Body of pancreas (tissue), 4 donors: ENCODE measurements at regions not wholly inside any gene's neighbourhood (a gene's known extent, or its start where the extent isn't known, plus 50 kb on each side); places are given as distances from the start of the nearest gene placed in this dataset.
"Not testable (repeated sequence)": the region's sequence is repeated elsewhere in the genome, so short reads cannot be mapped to it uniquely, and the experiment has no call there.

ENCODE experiments used
- ATAC-seq: fragments of 150-250 bp; one replicate; pipeline ENCODE4 v1.9.1; 2016
- DNase-seq, 4 donors: peaks; one replicate each; pipeline ENCODE4 v3.0.0-alpha.2; 2019
- H3K27ac ChIP-seq, 4 donors: fragments of 200-600 bp; sonication (generic); 1 replicate in 3 of 4; 2 replicates in 1 of 4; pipeline versions ENCODE4 v1.5.1 to v1.6.1; 2016 to 2019; ENCODE audit warnings: mild to moderate bottlenecking in 1 of 4, mixed read lengths in 1 of 4, moderate library complexity in 1 of 4
- H3K27me3 ChIP-seq, 2 donors: fragments of 200-600 bp; sonication (generic); one replicate each; pipeline ENCODE4 v1.6.0; 2016; ENCODE audit warnings: mild to moderate bottlenecking in 1 of 2
- H3K36me3 ChIP-seq, 2 donors: fragments of 200-600 bp; sonication (generic); replicated peaks in 1 of 2; 2 replicates each; pipeline ENCODE4 v1.5.1; 2016; ENCODE audit warnings: low read depth in 2 of 2; ENCODE audit not compliant: insufficient read depth in 1 of 2
- H3K4me1 ChIP-seq: fragments of 200-600 bp; sonication (generic); one replicate; pipeline ENCODE4 v1.6.0; 2016
- H3K4me3 ChIP-seq, 2 donors: fragments of 200-600 bp; sonication (generic); 1 replicate in 1 of 2; 2 replicates in 1 of 2; pipeline ENCODE4 v1.5.1; 2016 to 2019
- H3K9me3 ChIP-seq, 3 donors: fragments of 200-600 bp; sonication (generic); 1 replicate in 2 of 3; 2 replicates in 1 of 3; pipeline ENCODE4 v1.5.1; 2016
- CTCF ChIP-seq, 7 experiments: fragments of 450-650 bp in 4 of 7; fragments of 200-600 bp in 3 of 7; sonication (generic) in 3 of 7; IDR thresholded peaks; one replicate each; pipeline ENCODE4 v1.5.1; 2016 to 2019; ENCODE audit warnings: antibody characterized with exemption in 7 of 7
- POLR2A ChIP-seq, 3 donors: fragments of 450-650 bp; IDR thresholded peaks; one replicate each; pipeline ENCODE4 v1.6.1; 2016; ENCODE audit warnings: antibody characterized with exemption in 3 of 3, mild to moderate bottlenecking in 2 of 3
- WGBS, 2 donors: methylation state at CpG; one replicate each; pipeline ENCODE4 v1.1.5; 2017; 5-methylcytosine and 5-hydroxymethylcytosine counted together
- intact Hi-C: fragments of 100-400 bp; cut with DNase I; formaldehyde crosslinking; loops from one replicate; pipeline ENCODE4 v1.15.1; 2023

DNA sequence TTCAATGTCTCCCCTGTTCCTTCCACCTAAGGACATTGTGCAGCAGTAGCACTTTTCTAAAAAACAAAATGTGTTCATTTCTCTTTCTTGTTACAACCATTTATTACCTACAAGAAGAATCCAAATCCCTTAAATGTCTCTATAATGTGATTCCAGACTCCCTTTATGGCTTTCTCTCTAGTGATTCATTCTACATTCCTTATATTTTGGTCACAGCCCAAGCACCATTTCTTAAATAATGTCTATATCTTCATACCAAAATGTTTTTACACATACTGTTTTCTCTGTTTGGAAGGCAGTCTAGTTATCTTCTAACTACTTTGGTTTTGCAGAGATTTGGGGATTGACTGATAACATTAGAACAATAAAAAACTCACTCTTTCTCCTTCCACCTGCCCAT, 1037.3 kb upstream of the FLRT2 start:
- DNase-seq (no peak), ATAC-seq (no peak)
- intact Hi-C loops = no loop called here
- no peaks in the 10 kb centered on the region for H3K27me3 ChIP-seq
- no peak overlapping the region for H3K27ac ChIP-seq
- TF ChIP-seq CTCF (IDR thresholded peaks at IDR 0.05) (no peak), POLR2A (IDR thresholded peaks at IDR 0.05) (no peak)
- H3K4me3 ChIP-seq = no peak overlapping the region
- H3K9me3 ChIP-seq = no peaks in the 10 kb centered on the region
- H3K36me3 ChIP-seq = no peaks in the 10 kb centered on the region
- no peaks in the 10 kb centered on the region for H3K4me1 ChIP-seq

- Histone ChIP-seq H3K27me3 (no peaks in the 10 kb centered on the region), H3K9me3 (no peaks in the 10 kb centered on the region), H3K4me1 (no peaks in the 10 kb centered on the region), H3K27ac (no peak overlapping the region), H3K4me3 (no peak overlapping the region), H3K36me3 (no peaks in the 10 kb centered on the region)
- 67 to 74% methylated on average over 4 of the region's 4 CpGs for WGBS, 2 donors
- TF ChIP-seq POLR2A (IDR thresholded peaks at IDR 0.05) = no peak
- TF ChIP-seq CTCF (IDR thresholded peaks at IDR 0.05) = peak in 3 of 7 experiments; percentile 14 to 34 (median 22)
- peak in 1 of 4 donors; percentile 18 for DNase-seq
- ATAC-seq = no peak
- intact Hi-C loops = no loop called here
Measured at GRCh38 chr14:84493779-84494178, 1036.2 kb upstream of the FLRT2 start.

- Histone ChIP-seq H3K9me3 (no peaks in the 10 kb centered on the region), H3K4me3 (no peak overlapping the region), H3K27me3 (no peaks in the 10 kb centered on the region), H3K4me1 (no peaks in the 10 kb centered on the region), H3K27ac (no peak overlapping the region), H3K36me3 (no peaks in the 10 kb centered on the region)
- TF ChIP-seq CTCF (IDR thresholded peaks at IDR 0.05) (no peak), POLR2A (IDR thresholded peaks at IDR 0.05) (no peak)
- 98 to 100% methylated on average over 2 of the region's 2 CpGs for WGBS, 2 donors
- ATAC-seq (no peak), DNase-seq (no peak)
- intact Hi-C loops = no loop called here
Measured at GRCh38 chr14:84496677-84497076, 1033.3 kb upstream of the FLRT2 start.

GRCh38 chr14:84512823-84513222, 1017.1 kb upstream of the FLRT2 start:
- H3K27ac ChIP-seq, ATAC-seq, intact Hi-C loops, H3K4me3 ChIP-seq, H3K27me3 ChIP-seq, DNase-seq, H3K36me3 ChIP-seq, H3K9me3 ChIP-seq, H3K4me1 ChIP-seq: not testable (repeated sequence)
- WGBS, 2 donors = 97 to 100% methylated on average over 7 to 8 of the region's 18 CpGs

GRCh38 chr14:84519836-84520235, 1010.1 kb upstream of the FLRT2 start:
- no peak for TF ChIP-seq POLR2A (IDR thresholded peaks at IDR 0.05)
- no peak for TF ChIP-seq CTCF (IDR thresholded peaks at IDR 0.05)
- H3K27ac ChIP-seq = no peak overlapping the region
- H3K4me1 ChIP-seq = no peaks in the 10 kb centered on the region
- intact Hi-C loops = no loop called here
- H3K4me3 ChIP-seq = no peak overlapping the region
- H3K9me3 ChIP-seq = no peaks in the 10 kb centered on the region
- ATAC-seq (no peak), DNase-seq (no peak)
- no peaks in the 10 kb centered on the region for H3K27me3 ChIP-seq
- no peaks in the 10 kb centered on the region for H3K36me3 ChIP-seq
- WGBS, 2 donors = 88 to 91% methylated on average over 3 of the region's 3 CpGs
